K562 (cell line): ENCODE measurements at regions not wholly inside any gene's neighbourhood (a gene's known extent, or its start where the extent isn't known, plus 50 kb on each side); places are given as distances from the start of the nearest gene placed in this dataset.

Experiments
- ATAC-seq: fragments of 200-7000 bp; cut with Tn5 transposase; 3 replicates; pipeline ENCODE4 v1.9.1; 2020; ENCODE audit warnings: moderate library complexity
- BruUV-seq: library from RNA; stranded (reverse); fragments of 400-500 nt; replicated peaks from 2 replicates; lab custom pipeline; 2021; lab: Mats Ljungman, UMichigan
- CTCF ChIA-PET: fragments of 300-600 bp; formaldehyde crosslinking; extraction: SDS; loops from one replicate; lab custom pipeline; 2021; ENCODE audit warnings: low intra/inter-chr PET ratio; lab: Yijun Ruan, JAX
- POLR2A ChIA-PET: fragments of 300-600, 350-650 bp; sonication (Branson Sonifier 250); formaldehyde crosslinking; extraction: SDS; loops from one replicate; lab custom pipeline; 2021; ENCODE audit warnings: antibody characterized with exemption, inconsistent platforms; lab: Yijun Ruan, JAX
- DNase-seq, 4 experiments: peaks; one replicate each; pipeline versions ENCODE4 v3.0.0 to v3.0.0-alpha.2; 2011 to 2018; ENCODE audit warnings: low spot score in 3 of 4, mixed read lengths in 3 of 4; ENCODE audit errors: extremely low read depth in 1 of 4
- FAIRE-seq: peaks from 2 replicates; lab custom pipeline; 2011; peaks lifted over from hg19 to GRCh38; lab: Jason Lieb, UNC
- H2AFZ ChIP-seq: 2 replicates; pipeline ENCODE4 v1.6.0; 2011; ENCODE audit warnings: low read depth, low read length, control low read depth, inconsistent platforms
- H3K27ac ChIP-seq: fragments of 200-600 bp; 3 replicates; pipeline ENCODE4 v1.8.0; 2011; ENCODE audit warnings: low read depth, mild to moderate bottlenecking, control low read depth, inconsistent platforms, low read length, moderate library complexity, mixed read lengths; ENCODE audit errors: extremely low read depth
- H3K27me3 ChIP-seq, 2 experiments: fragments of 300-600 bp in 1 of 2; 2 replicates in 1 of 2; 3 replicates in 1 of 2; pipeline versions ENCODE4 v1.6.0 to v1.8.0; 2011; ENCODE audit warnings: inconsistent platforms in 2 of 2, low read length in 2 of 2, mild to moderate bottlenecking in 1 of 2, mixed read lengths in 1 of 2, moderate library complexity in 1 of 2; ENCODE audit not compliant: control insufficient read depth in 2 of 2, insufficient read depth in 2 of 2
- H3K36me3 ChIP-seq: fragments of 300-600 bp; 3 replicates; pipeline ENCODE4 v1.8.0; 2011; ENCODE audit warnings: mild to moderate bottlenecking, low read length, inconsistent platforms; ENCODE audit not compliant: control insufficient read depth, insufficient read depth
- H3K4me1 ChIP-seq, 2 experiments: fragments of 200-600 bp in 1 of 2; replicated peaks in 1 of 2; 2 replicates in 1 of 2; 3 replicates in 1 of 2; pipeline versions ENCODE4 v1.5.1 to v1.8.0; 2011; ENCODE audit warnings: inconsistent platforms in 2 of 2, low read length in 2 of 2, mild to moderate bottlenecking in 1 of 2, mixed read lengths in 1 of 2, moderate library complexity in 1 of 2; ENCODE audit not compliant: control insufficient read depth in 2 of 2, insufficient read depth in 2 of 2
- H3K4me2 ChIP-seq: 2 replicates; pipeline ENCODE4 v1.6.1; 2011; ENCODE audit warnings: low read length, control low read depth, inconsistent platforms, mixed read lengths; ENCODE audit not compliant: insufficient read depth
- H3K4me3 ChIP-seq: fragments of 200-600 bp; sonication (generic), shearing (Covaris generic); 2 replicates; pipeline ENCODE4 v1.5.1; 2016; ENCODE audit warnings: control low read depth, inconsistent platforms
- H3K79me2 ChIP-seq: fragments of 200-600 bp; 3 replicates; pipeline ENCODE4 v1.8.0; 2011; ENCODE audit warnings: low read length, inconsistent platforms; ENCODE audit not compliant: control insufficient read depth, insufficient read depth
- H3K9ac ChIP-seq, 2 experiments: 2 replicates each; pipeline versions ENCODE4 v1.6.0 to v1.6.1; 2011; ENCODE audit warnings: low read depth in 2 of 2, low read length in 2 of 2, control low read depth in 1 of 2, inconsistent platforms in 1 of 2, mild to moderate bottlenecking in 1 of 2, mixed read lengths in 1 of 2; ENCODE audit not compliant: insufficient read depth in 1 of 2
- H3K9me1 ChIP-seq: one replicate; pipeline ENCODE4 v1.6.0; 2011; ENCODE audit warnings: inconsistent platforms, mild to moderate bottlenecking, low read length, moderate library complexity; ENCODE audit not compliant: control insufficient read depth, insufficient read depth
- H3K9me3 ChIP-seq: replicated peaks from 2 replicates; pipeline ENCODE4 v1.5.1; 2011; ENCODE audit warnings: low read depth, low read length, inconsistent platforms; ENCODE audit not compliant: control insufficient read depth, insufficient read depth
- H4K20me1 ChIP-seq: replicated peaks from 2 replicates; pipeline ENCODE4 v1.6.1; 2011; ENCODE audit warnings: low read length, inconsistent platforms, mixed read lengths; ENCODE audit not compliant: control insufficient read depth, insufficient read depth
- CAMTA2 ChIP-seq: fragments of 250-450 bp; sonication (Bioruptor Pico); conservative IDR thresholded peaks from 2 replicates; pipeline ENCODE4 v1.5.1; 2022
- ELF4 ChIP-seq: fragments of 450-650 bp; formaldehyde crosslinking; IDR thresholded peaks from 2 replicates; pipeline ENCODE4 v1.4.0; 2022; ENCODE audit warnings: missing genetic modification characterization
- HINFP ChIP-seq: fragments of 450-650 bp; conservative IDR thresholded peaks from 2 replicates; pipeline ENCODE4 v1.6.1; 2016; ENCODE audit warnings: missing genetic modification characterization, low read depth, mild to moderate bottlenecking, control low read depth, missing compliant biosample characterization
- NRF1 ChIP-seq, 2 experiments: fragments of 450-650 bp; IDR thresholded peaks in 1 of 2; conservative IDR thresholded peaks in 1 of 2; 2 replicates each; pipeline ENCODE4 v1.6.1; 2014; ENCODE audit warnings: mild to moderate bottlenecking in 2 of 2
- PTTG1 ChIP-seq: fragments of 450-650 bp; IDR thresholded peaks from 2 replicates; pipeline ENCODE4 v1.6.1; 2016; ENCODE audit warnings: low read depth, mild to moderate bottlenecking, missing genetic modification characterization, missing compliant biosample characterization
- SRSF9 ChIP-seq: fragments of 200-400 bp; formaldehyde crosslinking; IDR thresholded peaks from 2 replicates; pipeline ENCODE4 v1.6.1; 2017; ENCODE audit warnings: low read depth, low read length, borderline replicate concordance
- TAF9B ChIP-seq: fragments of 450-650 bp; IDR thresholded peaks from 2 replicates; pipeline ENCODE4 v1.6.1; 2018; ENCODE audit warnings: mild to moderate bottlenecking; ENCODE audit not compliant: partially characterized antibody
- TBL1XR1 ChIP-seq, 2 experiments: IDR thresholded peaks; 2 replicates each; pipeline ENCODE4 v1.6.1; 2012; ENCODE audit warnings: improper control_type of control experiment in 2 of 2, low read length in 2 of 2, mild to moderate bottlenecking in 1 of 2
- TGIF2 ChIP-seq: sonication (generic); formaldehyde crosslinking; IDR thresholded peaks from 2 replicates; pipeline ENCODE4 v1.8.1; 2022; ENCODE audit warnings: mild to moderate bottlenecking, missing genetic modification reagents, moderate library complexity
- TOE1 ChIP-seq, 2 experiments: fragments of 450-650 bp in 1 of 2; sonication (generic) in 1 of 2; formaldehyde crosslinking in 1 of 2; IDR thresholded peaks; 2 replicates each; pipeline versions ENCODE4 v1.7.1 to v1.8.0; 2016 to 2022; ENCODE audit warnings: borderline replicate concordance in 2 of 2, mild to moderate bottlenecking in 2 of 2, antibody characterized with exemption in 1 of 2, inconsistent platforms in 1 of 2, low read depth in 1 of 2, missing genetic modification reagents in 1 of 2, moderate library complexity in 1 of 2
- TSC22D4 ChIP-seq: fragments of 450-650 bp; IDR thresholded peaks from 2 replicates; pipeline ENCODE4 v1.6.1; 2016; ENCODE audit warnings: missing genetic modification characterization, missing biosample characterization, control low read depth
- ZNF274 ChIP-seq: IDR thresholded peaks from 2 replicates; pipeline ENCODE4 v1.6.1; 2011; ENCODE audit warnings: low read depth, mild to moderate bottlenecking, low read length, moderate library complexity, borderline replicate concordance
- ZNF431 ChIP-seq: sonication (generic); formaldehyde crosslinking; IDR thresholded peaks from 2 replicates; pipeline ENCODE4 v1.8.0; 2022; ENCODE audit warnings: mild to moderate bottlenecking, missing genetic modification reagents
- ZNF740 ChIP-seq, 3 experiments: fragments of 200-800 bp in 1 of 3; sonication (Bioruptor generic) in 1 of 3; sonication (generic) in 1 of 3; formaldehyde crosslinking in 1 of 3; IDR thresholded peaks; 2 replicates each; pipeline versions ENCODE4 v1.6.1 to v1.8.0; 2016 to 2022; ENCODE audit warnings: mild to moderate bottlenecking in 2 of 3, missing compliant biosample characterization in 2 of 3, missing genetic modification characterization in 2 of 3, missing genetic modification reagents in 1 of 3
- WGBS: fragments of 100-300 bp; shearing (Covaris generic); methylation state at CpG from one replicate; pipeline ENCODE4 v1.1.6; 2016; ENCODE audit warnings: low coverage, mixed read lengths; ENCODE audit not compliant: insufficient coverage; ENCODE audit errors: missing lambda C conversion rate; 5-methylcytosine and 5-hydroxymethylcytosine counted together
- in situ Hi-C: fragments of 300-500 bp; cut with MboI; formaldehyde crosslinking; loops from 4 replicates; pipeline ENCODE4 v1.15.0; 2018; ENCODE audit warnings: inconsistent platforms, mixed read lengths
- intact Hi-C: fragments of 100-400 bp; cut with micrococcal nuclease; formaldehyde crosslinking; loops from 2 replicates; pipeline ENCODE4 v1.14.2; 2022

GRCh38 chrX:9280831-9281230, 184.0 kb upstream of the TBL1X start:
- POLR2A ChIA-PET = interaction anchor here (0.6 kb wide), 1 partner anchor 78 kb away, joined by 3 read pairs; no protein-coding TSS in a partner anchor
- intact Hi-C loops = no loop called here
- Histone ChIP-seq H3K9ac (no peak overlapping the region), H3K9me3 (no peaks in the 10 kb centered on the region), H3K36me3 (no peaks in the 10 kb centered on the region), H3K4me2 (no peak overlapping the region), H3K4me1 (no peaks in the 10 kb centered on the region), H3K79me2 (no peaks in the 10 kb centered on the region), H2AFZ (no peak overlapping the region), H3K9me1 (no peaks in the 10 kb centered on the region), H4K20me1 (no peaks in the 10 kb centered on the region), H3K4me3 (no peak overlapping the region), H3K27ac (no peak overlapping the region), H3K27me3 (peaks cover 5 to 20% of the 10 kb centered on the region in 2 experiments; a peak in 3 of 5 replicates)
- BruUV-seq = no TSS peak
- FAIRE-seq = no peak
- in situ Hi-C loops = no loop called here
- CTCF ChIA-PET = no interaction called here
- 0% methylated on average over 6 of the region's 6 CpGs for WGBS
- no peak for TF ChIP-seq ZNF274
- TF ChIP-seq TSC22D4 (tag) = no peak
- no peak for TF ChIP-seq ELF4 (CRISPR knock-in tag)
- TF ChIP-seq NRF1 (conservative IDR thresholded peaks at IDR 0.05 in 1 of 2, IDR thresholded peaks at IDR 0.05 in 1 of 2) = no peak
- no peak for TF ChIP-seq TBL1XR1 (IDR thresholded peaks at IDR 0.05; ENCODE audit: low read length in 2 of 2)
- DNase-seq = no peak
- no peak for ATAC-seq

- no TSS peak for BruUV-seq
- Histone ChIP-seq H3K36me3 (no peaks in the 10 kb centered on the region), H3K9me1 (no peaks in the 10 kb centered on the region), H3K79me2 (no peaks in the 10 kb centered on the region), H3K4me3 (no peak overlapping the region), H3K27me3 (peaks cover 5 to 24% of the 10 kb centered on the region in 2 experiments; a peak in 3 of 5 replicates), H2AFZ (no peak overlapping the region), H3K4me1 (no peaks in the 10 kb centered on the region), H3K9me3 (no peaks in the 10 kb centered on the region), H3K4me2 (no peak overlapping the region), H3K27ac (no peak overlapping the region), H4K20me1 (no peaks in the 10 kb centered on the region), H3K9ac (no peak overlapping the region)
- intact Hi-C loops = no loop called here
- ATAC-seq = no peak
- 0% methylated on average over 2 of the region's 2 CpGs for WGBS
- in situ Hi-C loops = no loop called here
- no peak for FAIRE-seq
- ChIA-PET POLR2A (no interaction called here), CTCF (no interaction called here)
- DNase-seq = no peak
- TF ChIP-seq ZNF431 (no peak), SRSF9 (no peak), PTTG1 (tag) (no peak), CAMTA2 (CRISPR knock-in tag) (no peak), ZNF740 (CRISPR knock-in tag; IDR thresholded peaks at IDR 0.05) (no peak), ZNF740 (tag; IDR thresholded peaks at IDR 0.05) (no peak), HINFP (tag) (no peak), TAF9B (no peak), TOE1 (IDR thresholded peaks at IDR 0.05; ENCODE audit: borderline replicate concordance) (no peak), TOE1 (CRISPR knock-in tag; IDR thresholded peaks at IDR 0.05; ENCODE audit: borderline replicate concordance, low read depth) (no peak), TGIF2 (no peak)
Observed at GRCh38 chrX:9282325-9282724, 182.5 kb upstream of the TBL1X start.
